DMS79 (cell line): ENCODE measurements at regions not wholly inside any gene's neighbourhood (a gene's known extent, or its start where the extent isn't known, plus 50 kb on each side); places are given as distances from the start of the nearest gene placed in this dataset.

Source experiments
- DNase-seq: peaks from one replicate; lab custom pipeline; 2025; lab: John Stamatoyannopoulos, UW

DNA sequence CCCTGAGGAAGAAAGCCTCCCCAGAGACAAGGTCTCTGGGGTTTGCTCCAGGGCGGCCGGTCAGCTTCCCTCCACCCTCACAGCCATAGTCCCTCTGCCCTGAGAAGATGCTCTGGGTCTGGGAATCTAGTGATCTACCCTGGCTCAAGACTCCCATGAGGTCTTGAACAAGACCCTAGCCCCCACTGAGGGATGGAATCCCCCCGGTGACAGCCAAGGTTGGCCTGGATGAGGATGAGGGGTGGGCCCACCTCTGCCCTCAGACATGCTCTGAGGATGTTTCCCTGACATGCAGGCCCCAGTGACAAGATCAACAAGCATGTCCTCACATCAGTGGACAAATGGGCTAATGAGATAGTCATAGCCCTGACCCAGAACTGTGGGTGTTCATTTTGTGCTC, 138.6 kb downstream of the C5orf15 start:
- no peak for DNase-seq

DNA sequence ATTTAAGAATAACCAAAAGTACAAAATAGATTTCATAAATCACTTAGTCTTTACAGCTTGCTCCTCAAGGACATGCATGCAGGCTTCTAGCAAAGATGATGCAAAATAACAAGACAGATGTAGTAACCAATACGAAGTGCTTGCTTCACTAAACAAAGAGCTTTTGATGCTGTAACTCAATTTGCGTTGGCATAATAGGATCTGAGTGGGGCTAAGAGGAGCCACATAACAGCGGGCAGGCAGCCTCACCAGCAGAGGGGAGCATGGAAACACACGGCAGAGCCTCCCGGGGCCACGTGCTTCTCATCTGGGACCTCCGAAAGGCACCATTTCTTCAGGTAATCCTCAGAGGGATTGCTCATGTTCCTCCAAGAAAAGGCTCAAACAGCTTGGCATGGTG, 139.7 kb downstream of the C5orf15 start:
- DNase-seq: no peak

DNA sequence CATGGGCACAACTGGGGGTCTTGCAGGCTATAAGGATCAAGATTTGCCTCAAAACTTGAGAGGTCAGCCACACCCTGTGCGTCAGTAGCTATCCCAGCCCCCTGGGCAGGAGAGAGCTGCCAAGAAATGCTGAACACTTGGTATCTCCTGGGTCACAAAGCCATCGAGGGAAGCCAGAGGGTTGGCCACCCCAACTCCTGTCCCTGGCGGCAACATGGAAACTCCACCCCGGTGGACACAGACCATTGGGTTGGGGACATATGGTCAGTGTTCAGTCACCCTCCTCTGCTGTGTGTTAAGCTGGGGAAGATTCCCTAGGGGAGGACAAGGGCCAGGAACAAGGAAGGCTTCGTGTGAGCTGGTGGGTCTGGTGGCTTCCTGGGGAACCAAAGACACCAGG, 140.6 kb downstream of the C5orf15 start:
- DNase-seq: no peak

DNA sequence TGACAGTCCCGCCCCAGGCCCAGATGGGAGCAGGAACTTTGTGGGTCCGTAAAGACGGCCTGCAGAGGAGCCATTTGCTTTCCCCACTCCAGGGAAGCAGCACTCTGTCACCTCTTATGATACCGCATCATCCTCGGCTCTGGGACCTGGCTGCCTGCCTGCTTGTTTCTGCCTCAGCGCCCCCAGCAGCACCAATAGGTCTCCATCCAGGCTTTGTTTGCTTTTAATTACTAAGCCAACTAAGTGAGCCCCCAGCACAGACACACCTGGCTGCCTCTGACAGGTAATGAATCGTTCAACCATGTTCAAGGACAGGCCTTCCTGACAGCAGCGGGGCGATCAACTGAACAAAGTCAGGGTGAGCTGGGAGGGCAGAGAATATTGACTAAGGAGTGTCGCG, 141.4 kb downstream of the C5orf15 start:
- DNase-seq: peak; percentile 49

DNA sequence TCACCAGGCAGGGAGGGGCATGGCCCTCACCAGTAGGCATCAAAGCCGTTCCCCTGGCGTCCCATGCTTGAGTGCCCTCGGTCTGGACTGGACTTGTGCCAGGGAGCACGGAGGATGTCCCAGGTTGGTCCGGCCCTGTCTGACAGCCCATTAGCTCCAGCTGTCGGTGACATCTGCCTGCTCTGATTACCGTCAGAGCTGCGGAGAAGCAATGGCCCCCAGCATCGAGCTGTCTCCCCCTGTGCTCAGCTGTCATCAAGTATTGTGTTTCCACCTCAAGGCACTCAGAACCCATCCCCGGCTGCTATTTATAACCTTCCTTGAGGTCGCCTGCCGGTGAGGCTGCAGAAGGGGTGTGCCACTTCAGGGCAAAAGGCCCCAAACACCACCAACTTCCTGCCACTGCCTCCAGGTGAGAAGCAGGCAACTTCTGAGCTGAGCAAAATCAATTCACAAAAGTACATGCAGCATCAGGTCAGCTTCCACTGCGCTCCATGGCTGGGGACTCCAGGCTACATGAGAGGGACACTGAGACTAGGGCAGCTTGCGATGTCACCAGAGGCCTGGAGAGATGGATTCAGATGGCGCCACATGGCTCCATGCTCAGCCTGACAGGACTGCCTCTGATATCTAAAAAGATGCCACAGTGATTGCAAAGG, 142.7 kb downstream of the C5orf15 start:
- no peak for DNase-seq

DNA sequence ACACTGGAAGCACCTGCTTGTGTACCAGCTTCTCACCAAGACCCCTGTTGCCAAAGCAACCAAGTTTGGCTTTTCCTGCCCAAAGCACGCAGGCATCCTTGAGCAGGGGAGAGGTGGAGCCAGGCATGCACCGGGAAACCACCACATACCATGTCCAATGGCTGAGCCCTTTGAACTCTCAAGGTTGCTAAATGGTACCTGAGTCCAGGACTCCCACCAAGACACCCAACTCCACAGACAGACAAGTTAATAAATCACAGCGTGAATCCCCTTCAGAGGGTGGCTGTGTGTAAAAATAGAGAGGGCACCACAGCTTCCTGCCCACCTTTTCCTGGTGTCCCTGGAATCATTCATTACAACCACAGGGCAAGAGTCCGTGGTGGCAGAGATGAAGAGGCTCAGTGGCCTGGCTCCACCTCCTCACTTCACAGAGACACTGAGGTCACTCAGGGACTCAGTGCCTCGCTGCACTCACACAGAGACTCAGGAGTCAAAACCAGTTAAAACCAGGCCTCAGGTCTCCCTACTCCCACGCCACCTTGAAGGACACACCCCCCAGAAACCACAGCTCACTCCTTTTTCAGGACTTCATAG, 143.7 kb downstream of the C5orf15 start:
- DNase-seq: no peak

DNA sequence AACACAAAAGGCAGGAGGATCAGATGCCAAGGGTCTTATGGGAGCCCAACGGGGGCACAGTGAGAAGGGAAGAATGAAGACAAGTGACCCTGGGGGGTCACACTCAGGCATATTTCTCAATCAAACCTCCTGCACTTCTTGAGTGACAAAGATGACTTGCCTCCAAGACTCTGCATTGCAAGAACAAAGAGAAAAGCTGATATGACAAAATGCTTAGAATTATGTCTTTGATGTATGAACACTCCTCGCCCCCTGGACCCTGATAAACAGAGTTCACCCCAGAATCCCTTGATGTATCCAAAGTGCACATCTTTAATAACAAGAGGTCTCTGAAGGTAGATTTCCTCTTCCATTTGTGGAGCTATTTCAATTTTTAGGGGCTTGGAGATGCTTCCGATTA, 146.5 kb downstream of the C5orf15 start:
- no peak for DNase-seq

DNA sequence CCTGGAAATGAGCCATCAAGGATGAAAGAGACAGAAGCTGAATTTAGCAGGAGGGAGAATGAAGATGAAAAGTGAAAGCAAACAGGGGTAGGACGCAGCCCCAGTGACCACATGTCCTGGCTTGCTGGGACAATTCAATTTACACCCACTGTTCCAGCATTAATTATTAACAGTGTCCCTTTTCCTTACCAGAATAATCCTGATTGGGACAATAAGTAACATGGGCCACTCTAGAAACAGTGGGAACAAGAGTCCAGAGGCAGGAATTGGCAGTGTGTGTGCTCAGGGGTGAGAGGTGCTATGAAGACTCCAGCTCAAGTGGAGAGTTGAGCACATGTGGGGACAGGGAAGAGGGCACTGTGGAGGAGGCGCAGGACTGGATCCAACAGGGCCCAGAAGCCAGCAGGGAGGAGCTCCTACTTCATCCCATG, 147.1 kb downstream of the C5orf15 start:
- DNase-seq: no peak

DNA sequence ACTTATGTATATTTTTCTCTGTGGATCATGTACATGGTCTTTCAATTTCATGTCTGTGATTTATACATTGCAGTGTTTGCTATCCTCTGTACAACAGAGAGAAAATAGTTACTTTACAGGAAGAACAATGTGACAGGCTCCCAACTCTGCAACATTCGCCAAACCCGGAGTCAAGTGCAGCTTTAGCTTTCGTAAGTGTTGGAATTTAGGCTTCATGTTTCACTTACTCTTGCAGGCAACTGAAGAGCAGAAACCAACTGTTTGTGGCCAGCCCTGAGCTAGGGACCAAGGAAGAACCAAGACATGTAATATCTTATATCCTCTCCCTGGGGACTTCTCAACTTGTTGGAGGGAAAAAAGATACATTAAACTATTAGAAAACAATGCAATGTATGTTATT, 147.9 kb downstream of the C5orf15 start:
- no peak for DNase-seq

DNA sequence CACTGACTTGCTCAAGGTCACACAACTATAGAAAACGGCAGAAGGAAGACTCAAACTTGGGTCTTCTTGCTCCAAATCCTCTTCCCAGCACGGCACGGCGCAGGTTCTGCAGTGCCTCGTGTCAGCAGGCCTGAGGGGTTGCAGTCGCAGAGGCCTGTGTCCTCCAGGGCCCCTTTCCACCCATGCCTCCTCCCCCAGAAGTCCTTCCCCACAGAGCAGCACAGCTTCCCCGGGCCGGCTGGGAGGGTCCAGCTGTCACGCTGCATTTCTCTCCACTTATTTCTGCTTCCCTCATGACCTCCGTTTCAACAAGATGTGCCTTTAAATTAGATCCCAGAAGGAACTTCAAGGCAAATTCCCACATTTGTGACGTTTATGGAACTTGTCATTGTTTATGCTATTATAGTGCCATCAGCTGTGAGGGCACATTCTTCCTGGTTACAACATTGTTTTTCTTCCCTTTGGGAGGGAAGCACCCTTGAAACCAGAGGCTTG, 148.4 kb downstream of the C5orf15 start:
- DNase-seq: no peak

DNA sequence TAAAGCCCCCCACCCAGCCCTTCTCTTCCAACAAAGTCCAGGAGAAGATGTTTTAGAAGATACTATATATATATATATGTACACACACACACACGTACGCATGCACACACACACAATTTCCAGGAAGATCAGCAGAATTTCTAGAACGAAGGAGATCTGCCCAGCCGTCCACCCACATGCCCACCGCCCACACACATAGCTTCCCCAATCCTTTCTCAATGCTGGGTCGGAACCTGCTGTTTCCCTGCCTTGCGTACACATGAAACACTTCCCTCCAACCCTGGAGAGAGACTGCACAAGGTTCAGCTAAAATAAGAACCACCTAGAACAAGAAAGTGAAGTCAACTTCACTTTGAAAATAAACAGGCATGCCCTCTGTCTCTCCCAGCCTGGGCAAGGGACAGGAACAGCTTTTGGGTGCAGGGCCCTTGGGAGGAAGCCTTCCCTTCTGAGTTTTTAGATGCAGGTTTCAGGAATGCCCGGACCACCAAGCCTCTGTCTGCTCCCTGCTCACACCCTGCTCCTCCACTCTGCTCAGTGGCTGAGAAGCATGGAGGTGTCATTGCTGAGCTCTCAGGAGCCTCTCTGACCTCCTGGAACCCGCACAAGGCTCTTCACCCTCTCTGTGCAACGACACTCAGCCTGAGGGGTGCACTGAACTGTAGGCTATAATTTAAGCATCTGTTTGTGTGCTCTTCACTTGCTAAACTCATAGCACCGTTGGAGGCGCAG, 149.4 kb downstream of the C5orf15 start:
- no peak for DNase-seq

DNA sequence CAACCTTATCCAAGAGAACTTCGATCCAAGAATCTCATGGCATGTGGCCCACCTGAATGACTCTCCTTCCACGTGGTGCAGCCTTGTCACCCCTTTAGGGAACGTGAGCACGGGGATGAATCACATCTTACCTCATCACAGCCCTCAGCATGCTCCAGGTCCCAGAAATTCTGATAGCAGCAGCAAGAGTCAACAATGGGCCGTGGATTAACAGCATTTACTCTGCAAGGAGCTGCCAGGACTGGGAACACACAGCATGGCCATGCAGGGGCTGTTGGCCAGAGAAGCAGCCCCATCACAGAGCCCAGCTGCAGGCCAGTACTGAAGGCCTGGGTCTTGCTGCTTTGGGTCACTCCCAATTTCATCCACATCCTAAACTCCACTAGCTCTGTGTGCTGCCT, 150.4 kb downstream of the C5orf15 start:
- DNase-seq: no peak

DNA sequence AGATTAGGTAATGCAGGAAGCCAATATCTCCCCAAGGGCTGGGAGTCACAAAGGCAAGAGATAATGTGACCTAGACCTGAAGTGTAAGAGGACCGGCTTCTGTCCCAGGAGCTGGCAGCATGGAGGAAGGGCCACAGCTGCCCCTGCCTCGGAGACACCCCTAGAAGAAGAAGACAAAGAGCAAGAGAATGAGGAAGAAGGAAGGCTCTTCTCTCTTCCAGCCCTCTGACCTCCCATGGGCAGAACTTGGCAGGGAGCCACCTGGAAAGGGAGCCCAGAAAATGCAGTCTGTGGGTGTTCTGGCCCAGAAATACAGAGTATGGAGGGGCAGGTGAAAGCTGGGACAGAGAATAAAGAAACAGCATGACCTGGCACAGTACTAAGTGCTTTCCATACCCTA, 151.0 kb downstream of the C5orf15 start:
- no peak for DNase-seq

DNA sequence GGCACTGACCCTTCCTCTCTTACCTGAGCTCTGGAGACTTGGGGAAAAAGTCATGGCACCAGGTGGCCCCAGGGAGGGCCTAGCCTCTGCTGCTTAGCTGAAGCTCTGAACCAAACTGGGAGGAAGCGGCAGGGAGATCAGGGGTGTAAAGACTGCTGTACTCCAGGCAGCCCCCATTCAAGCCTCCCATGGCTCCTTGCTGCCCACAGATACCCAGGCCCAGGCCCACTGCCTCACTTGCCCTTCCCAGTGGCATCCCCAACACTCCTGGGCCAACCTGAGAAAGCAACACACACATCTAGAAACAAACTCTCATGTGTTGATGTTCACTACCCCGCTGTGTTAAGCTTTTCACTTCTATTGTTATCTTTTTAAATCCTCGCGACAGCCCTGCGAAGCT, 151.6 kb downstream of the C5orf15 start:
- DNase-seq: no peak

DNA sequence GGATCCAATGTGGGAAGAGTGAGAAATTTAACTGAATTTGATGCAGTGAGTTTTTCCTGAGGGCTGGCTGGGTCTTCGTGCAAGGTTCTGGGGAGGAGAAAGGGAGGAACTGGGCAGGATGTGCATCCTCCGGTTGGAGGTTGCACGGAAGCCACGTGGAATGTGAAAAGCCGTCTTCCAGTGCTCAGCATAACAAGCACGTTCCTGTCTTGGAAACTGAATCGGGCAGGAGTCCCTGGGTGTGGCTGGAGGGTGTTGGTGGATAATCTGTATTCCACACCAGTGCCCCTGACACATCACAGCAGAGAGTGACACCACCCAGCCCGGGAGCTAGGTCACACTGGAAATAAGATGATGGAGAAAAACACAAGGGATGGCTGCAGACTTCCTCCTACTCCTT, 154.3 kb downstream of the C5orf15 start:
- DNase-seq: no peak

DNA sequence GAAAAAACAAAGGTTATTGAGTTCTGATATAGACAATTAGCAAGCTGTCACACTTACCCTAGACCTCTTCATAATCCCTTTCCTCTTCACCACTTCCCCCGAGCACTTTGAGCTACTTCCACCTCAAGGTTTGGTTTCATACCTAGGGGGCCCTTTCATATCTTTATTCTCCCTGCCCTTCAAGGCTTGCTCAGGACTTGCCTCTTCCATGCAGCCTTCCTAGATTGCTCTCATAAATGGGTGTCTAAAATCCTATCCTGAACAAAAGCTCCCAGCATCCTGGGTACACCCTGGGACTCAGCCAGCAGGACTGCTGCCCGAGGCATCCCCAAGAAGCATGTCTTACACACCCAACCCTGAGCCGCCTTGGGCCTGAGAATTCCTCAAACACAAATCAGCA, 157.3 kb downstream of the C5orf15 start:
- no peak for DNase-seq

DNA sequence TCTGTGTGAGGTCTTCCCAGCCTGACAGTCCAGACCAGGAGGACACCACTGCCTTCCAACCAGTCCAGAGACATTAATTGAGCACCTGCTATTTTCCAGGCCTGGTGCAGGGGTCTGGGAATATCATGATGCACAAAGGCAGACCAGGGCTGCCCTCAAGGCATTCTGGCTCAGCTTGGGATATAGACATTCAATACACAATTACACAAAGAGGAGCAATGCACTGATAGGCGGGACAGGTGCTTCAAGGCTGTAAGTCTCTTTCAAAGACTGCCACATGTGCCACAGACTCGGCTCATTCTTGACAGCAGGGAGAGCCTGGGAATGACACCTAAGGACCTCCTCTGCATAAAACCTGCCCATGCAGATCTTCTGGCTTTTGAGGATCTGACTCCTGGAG, 158.6 kb downstream of the C5orf15 start:
- no peak for DNase-seq

DNA sequence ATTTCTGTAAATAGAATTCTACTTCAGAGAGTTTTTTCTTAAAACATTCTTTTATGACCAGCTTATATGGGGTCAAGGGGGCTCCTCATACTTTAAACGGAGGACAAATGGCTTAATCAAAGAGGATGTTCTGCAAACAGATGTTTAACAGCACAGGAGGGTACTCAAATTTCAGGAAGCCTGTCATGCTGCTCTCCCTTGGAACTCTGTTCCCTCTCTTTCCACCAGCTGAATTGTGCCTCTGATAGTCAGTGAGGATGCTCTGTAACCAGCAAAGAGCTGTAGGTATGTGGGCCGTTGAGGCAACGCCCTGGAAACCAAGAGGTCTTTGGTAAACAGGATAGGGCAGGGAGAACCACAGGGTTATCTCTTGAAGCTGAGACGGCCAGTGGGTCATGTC, 161.1 kb downstream of the C5orf15 start:
- DNase-seq: no peak

DNA sequence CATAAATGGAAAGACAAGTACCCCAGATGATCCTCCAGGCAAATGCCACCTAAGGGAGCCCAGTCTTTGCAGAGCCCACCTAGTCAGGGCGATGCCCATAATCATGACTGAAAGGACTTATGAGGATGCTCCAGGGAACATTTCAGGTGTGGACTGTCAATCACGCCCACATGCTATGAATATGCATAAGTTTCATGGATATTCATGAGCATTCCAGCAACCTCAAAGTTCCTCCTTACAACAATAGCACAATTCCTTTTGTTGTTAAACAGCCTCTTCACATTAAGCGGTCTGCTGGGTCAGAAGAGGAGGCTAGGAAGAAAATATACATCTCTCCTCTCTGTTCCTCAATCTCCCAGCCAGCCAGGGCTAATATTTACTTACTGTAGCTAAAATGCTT, 161.6 kb downstream of the C5orf15 start:
- DNase-seq: peak; percentile 65

DNA sequence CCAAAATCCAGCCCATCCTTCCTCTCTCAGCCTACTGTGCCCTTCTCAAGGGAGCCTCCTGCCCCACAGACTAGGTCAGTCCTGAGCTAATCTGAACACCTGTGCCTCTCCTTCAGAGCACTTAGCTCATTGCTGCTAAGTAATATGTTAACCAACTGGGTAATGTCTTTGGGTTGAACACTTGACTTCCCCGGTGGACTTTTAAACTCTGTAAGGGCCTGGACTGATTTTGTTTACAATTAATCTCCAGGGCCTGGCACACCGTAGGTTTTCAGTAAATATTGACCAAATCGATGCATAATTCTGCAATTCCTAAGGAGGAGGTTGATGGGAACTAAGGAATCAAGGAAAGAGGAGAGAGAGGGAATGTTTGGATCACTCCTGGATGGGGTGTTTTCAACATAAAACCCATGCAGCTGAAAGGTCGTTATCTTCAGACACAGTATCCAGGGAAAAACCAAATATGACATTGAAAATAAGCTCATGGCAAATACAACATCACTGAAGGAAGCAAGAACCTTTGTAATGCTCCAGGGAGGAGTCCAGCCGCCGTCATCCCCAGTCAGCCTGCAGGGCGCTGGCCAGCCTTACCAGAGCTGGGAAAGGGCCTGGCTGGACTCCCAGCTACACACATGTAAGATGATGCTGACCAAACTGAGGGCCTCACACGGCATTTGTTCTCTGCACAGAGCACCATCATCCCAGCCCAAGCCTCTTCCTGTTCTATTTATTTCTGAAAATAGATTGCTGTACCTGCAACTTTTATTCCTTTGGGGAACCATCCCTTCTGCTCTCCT, 166.3 kb downstream of the C5orf15 start:
- no peak for DNase-seq

DNA sequence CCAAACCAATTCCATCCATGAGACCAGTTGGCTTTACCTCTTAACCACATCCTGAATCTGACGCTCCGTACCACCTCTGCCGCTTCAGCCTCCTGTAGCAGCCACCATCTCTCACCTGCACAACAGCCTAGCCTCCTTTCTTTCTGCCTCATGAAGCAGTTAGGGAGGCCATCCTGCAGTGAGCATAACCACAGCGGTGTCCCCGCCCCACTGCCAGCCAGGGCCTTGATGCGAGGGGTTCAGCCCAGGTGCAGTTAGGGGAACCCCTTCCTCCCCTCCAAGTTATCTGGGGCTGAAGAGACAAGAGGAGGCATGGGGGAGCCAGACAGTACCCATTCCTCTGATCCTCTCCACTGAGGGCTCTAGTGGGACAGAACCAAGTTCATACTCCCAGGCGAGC, 167.0 kb downstream of the C5orf15 start:
- DNase-seq: no peak

DNA sequence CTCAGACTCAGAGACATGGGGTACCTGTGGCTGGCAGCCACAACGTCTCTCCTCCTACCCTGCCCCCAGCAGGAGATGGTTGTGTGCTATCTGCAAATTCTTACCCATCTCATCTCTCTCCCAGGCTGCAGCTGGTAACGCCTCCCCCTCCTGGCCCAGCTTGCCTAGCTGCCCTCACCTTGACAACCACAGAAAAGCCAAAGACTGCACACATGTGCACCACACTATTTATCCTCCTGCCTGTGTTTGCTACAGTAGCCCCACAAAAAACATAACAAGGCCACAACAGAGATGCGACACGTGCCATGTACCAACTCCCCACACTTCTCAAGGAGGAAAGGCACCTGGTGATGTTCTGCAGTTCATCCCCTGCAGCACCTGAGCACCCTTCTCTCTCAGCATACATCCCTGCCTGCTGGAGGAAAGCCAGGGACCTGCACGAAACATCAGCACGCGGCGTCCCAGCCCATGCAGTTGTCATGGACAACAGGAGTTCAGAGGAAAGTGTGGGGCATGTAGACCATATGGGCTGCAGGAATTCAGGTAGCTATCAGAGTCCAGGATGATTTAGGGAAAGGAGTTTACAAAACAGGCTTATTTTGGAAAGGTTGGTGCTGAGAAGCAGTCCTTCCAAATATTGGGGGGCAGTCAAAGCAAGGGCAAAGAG, 168.7 kb downstream of the C5orf15 start:
- no peak for DNase-seq
